H7 (cell line): ENCODE measurements at regions not wholly inside any gene's neighbourhood (a gene's known extent, or its start where the extent isn't known, plus 50 kb on each side); places are given as distances from the start of the nearest gene placed in this dataset.
"Not testable (repeated sequence)": the region's sequence is repeated elsewhere in the genome, so short reads cannot be mapped to it uniquely, and the experiment has no call there.

Experiments
- DNase-seq: peaks from one replicate; pipeline ENCODE4 v3.0.0; 2012
- H3K27me3 ChIP-seq: 2 replicates; pipeline ENCODE4 v1.6.0; 2011; ENCODE audit warnings: mild to moderate bottlenecking, low read length; ENCODE audit not compliant: control insufficient read depth, insufficient read depth
- H3K36me3 ChIP-seq: replicated peaks from 2 replicates; pipeline ENCODE4 v1.5.1; 2011; ENCODE audit warnings: low read length; ENCODE audit not compliant: control insufficient read depth, insufficient read depth
- H3K4me3 ChIP-seq: 2 replicates; pipeline ENCODE4 v1.5.1; 2011; ENCODE audit warnings: low read depth, mild to moderate bottlenecking, control low read depth, low read length, moderate library complexity; ENCODE audit not compliant: insufficient read depth

GRCh38 chr4:69013933-69014332, 62.3 kb upstream of the UGT2A3 start:
- not testable (repeated sequence) for H3K27me3 ChIP-seq, H3K36me3 ChIP-seq, H3K4me3 ChIP-seq, DNase-seq

GRCh38 chr4:69017986-69018385, 66.4 kb upstream of the UGT2A3 start:
- H3K36me3 ChIP-seq, DNase-seq, H3K4me3 ChIP-seq, H3K27me3 ChIP-seq: not testable (repeated sequence)

GRCh38 chr4:69019538-69020461, 68.2 kb upstream of the UGT2A3 start:
- not testable (repeated sequence) for H3K4me3 ChIP-seq, H3K36me3 ChIP-seq, DNase-seq, H3K27me3 ChIP-seq

GRCh38 chr4:69020462-69020807, 68.8 kb upstream of the UGT2A3 start:
- H3K36me3 ChIP-seq, DNase-seq, H3K27me3 ChIP-seq, H3K4me3 ChIP-seq: not testable (repeated sequence)

- peak; percentile 4 for DNase-seq
- Histone ChIP-seq H3K4me3 (no peak overlapping the region), H3K27me3 (no peaks in the 10 kb centered on the region), H3K36me3 (no peaks in the 10 kb centered on the region)
Observed at GRCh38 chr4:69025191-69025998, 70.9 kb upstream of the UGT2B7 start.

- H3K27me3 ChIP-seq: no peaks in the 10 kb centered on the region
- H3K4me3 ChIP-seq: no peak overlapping the region
- no peak for DNase-seq
- H3K36me3 ChIP-seq: no peaks in the 10 kb centered on the region
Observed at GRCh38 chr4:69025999-69026387, 70.3 kb upstream of the UGT2B7 start.

- Histone ChIP-seq H3K4me3 (no peak overlapping the region), H3K27me3 (no peaks in the 10 kb centered on the region)
- no peak for DNase-seq
Observed at GRCh38 chr4:69026974-69027373, 69.3 kb upstream of the UGT2B7 start.

GRCh38 chr4:69030326-69030725, 65.9 kb upstream of the UGT2B7 start:
- no peak overlapping the region for H3K4me3 ChIP-seq
- no peaks in the 10 kb centered on the region for H3K36me3 ChIP-seq
- no peak for DNase-seq
- no peaks in the 10 kb centered on the region for H3K27me3 ChIP-seq

More at GRCh38 chr4:69026974-69027373, 69.3 kb upstream of the UGT2B7 start:
- no peaks in the 10 kb centered on the region for H3K36me3 ChIP-seq

- Histone ChIP-seq H3K36me3 (no peaks in the 10 kb centered on the region), H3K4me3 (no peak overlapping the region), H3K27me3 (no peaks in the 10 kb centered on the region)
- no peak for DNase-seq
Observed at GRCh38 chr4:69032847-69033638, 63.2 kb upstream of the UGT2B7 start.

GRCh38 chr4:69034315-69034740, 61.9 kb upstream of the UGT2B7 start:
- DNase-seq, H3K4me3 ChIP-seq, H3K36me3 ChIP-seq, H3K27me3 ChIP-seq: not testable (repeated sequence)

- no peak for DNase-seq
- H3K4me3 ChIP-seq: no peak overlapping the region
Observed at GRCh38 chr4:69038582-69038981, 57.7 kb upstream of the UGT2B7 start.

GRCh38 chr4:69039071-69039470, 57.2 kb upstream of the UGT2B7 start:
- no peaks in the 10 kb centered on the region for H3K27me3 ChIP-seq
- H3K4me3 ChIP-seq: no peak overlapping the region
- no peak for DNase-seq

More at GRCh38 chr4:69038582-69038981, 57.7 kb upstream of the UGT2B7 start:
- no peaks in the 10 kb centered on the region for H3K36me3 ChIP-seq
- H3K27me3 ChIP-seq: no peaks in the 10 kb centered on the region

GRCh38 chr4:69044247-69044646, 52.0 kb upstream of the UGT2B7 start:
- no peak for DNase-seq
- no peak overlapping the region for H3K4me3 ChIP-seq
- H3K27me3 ChIP-seq: no peaks in the 10 kb centered on the region
- H3K36me3 ChIP-seq: no peaks in the 10 kb centered on the region

More at GRCh38 chr4:69039071-69039470, 57.2 kb upstream of the UGT2B7 start:
- no peaks in the 10 kb centered on the region for H3K36me3 ChIP-seq
